CD8-positive, alpha-beta memory T cell (primary cell): ENCODE measurements at regions not wholly inside any gene's neighbourhood (a gene's known extent, or its start where the extent isn't known, plus 50 kb on each side); places are given as distances from the start of the nearest gene placed in this dataset.

Source experiments
- CTCF ChIA-PET: fragments of 350-600 bp; sonication (Branson Sonifier 250); formaldehyde crosslinking; loops from one replicate; lab custom pipeline; 2021; ENCODE audit warnings: antibody characterized with exemption; lab: Charles Lee
- POLR2A ChIA-PET: fragments of 350-600 bp; sonication (Branson Sonifier 250); formaldehyde crosslinking; loops from one replicate; lab custom pipeline; 2021; ENCODE audit warnings: antibody characterized with exemption; lab: Charles Lee
- DNase-seq, 5 donors: peaks; one replicate each; pipeline versions ENCODE4 v3.0.0 to v3.0.0-alpha.2; 2020 to 2022; ENCODE audit warnings: mixed read lengths in 1 of 5
- H3K27ac ChIP-seq: one replicate; pipeline ENCODE4 v1.7.0; 2013; ENCODE audit warnings: low read depth, mild to moderate bottlenecking, low read length, moderate library complexity
- H3K27me3 ChIP-seq: 2 replicates; pipeline ENCODE4 v1.7.0; 2013; ENCODE audit warnings: low read length, mild to moderate bottlenecking; ENCODE audit not compliant: insufficient read depth, poor library complexity, severe bottlenecking
- H3K36me3 ChIP-seq: 2 replicates; pipeline ENCODE4 v1.7.0; 2013; ENCODE audit warnings: mild to moderate bottlenecking, low read length, moderate library complexity; ENCODE audit not compliant: insufficient read depth
- H3K4me1 ChIP-seq: 2 replicates; pipeline ENCODE4 v1.7.0; 2013; ENCODE audit warnings: mild to moderate bottlenecking, low read length, moderate library complexity; ENCODE audit not compliant: insufficient read depth
- H3K4me3 ChIP-seq: 2 replicates; pipeline ENCODE4 v1.7.0; 2013; ENCODE audit warnings: mild to moderate bottlenecking, low read length
- H3K9me3 ChIP-seq: 2 replicates; pipeline ENCODE4 v1.7.0; 2013; ENCODE audit warnings: mild to moderate bottlenecking, low read length
- H3K27ac Mint-ChIP-seq, 8 donors: one replicate each; pipeline ENCODE4 v1.8.0; 2020 to 2021; ENCODE audit warnings: mixed read lengths in 8 of 8, mild to moderate bottlenecking in 6 of 8, inconsistent platforms in 3 of 8, moderate library complexity in 3 of 8
- H3K27me3 Mint-ChIP-seq, 2 donors: one replicate each; pipeline ENCODE4 v1.8.0; 2020 to 2021; ENCODE audit warnings: mixed read lengths in 2 of 2, mild to moderate bottlenecking in 1 of 2, moderate library complexity in 1 of 2
- H3K36me3 Mint-ChIP-seq, 3 donors: one replicate each; pipeline ENCODE4 v1.8.0; 2020 to 2021; ENCODE audit warnings: mixed read lengths in 3 of 3, inconsistent platforms in 1 of 3, mild to moderate bottlenecking in 1 of 3
- H3K4me1 Mint-ChIP-seq, 3 donors: one replicate each; pipeline ENCODE4 v1.8.0; 2020 to 2021; ENCODE audit warnings: mixed read lengths in 3 of 3, inconsistent platforms in 1 of 3, mild to moderate bottlenecking in 1 of 3
- H3K4me3 Mint-ChIP-seq, 7 donors: one replicate each; pipeline ENCODE4 v1.8.0; 2020 to 2021; ENCODE audit warnings: mixed read lengths in 7 of 7, mild to moderate bottlenecking in 6 of 7, moderate library complexity in 4 of 7, inconsistent platforms in 2 of 7
- H3K9me3 Mint-ChIP-seq, 5 donors: one replicate each; pipeline ENCODE4 v1.8.0; 2020 to 2022; ENCODE audit warnings: mixed read lengths in 5 of 5, mild to moderate bottlenecking in 3 of 5, moderate library complexity in 2 of 5, inconsistent platforms in 1 of 5

DNA sequence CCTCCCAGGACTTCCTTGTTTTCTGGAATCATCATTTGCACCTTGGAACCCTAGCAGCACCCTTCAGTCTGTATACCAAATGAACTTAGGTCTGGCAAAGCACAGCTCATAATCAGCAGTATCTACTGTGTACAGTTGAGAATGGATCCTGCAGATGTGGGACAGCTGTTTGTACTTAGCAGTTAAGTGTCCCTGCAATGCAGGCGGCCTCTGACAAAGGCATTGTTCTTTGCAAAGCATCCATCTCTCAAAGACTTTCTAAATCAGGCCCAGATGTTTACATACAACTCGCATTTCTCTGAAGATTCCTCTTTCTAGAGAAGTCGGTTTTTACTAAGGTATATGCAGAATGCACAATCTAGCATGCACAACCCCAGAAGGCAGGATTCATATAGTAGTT lies 170.5 kb upstream of the RBM19 start:
- Histone ChIP-seq H3K9me3 (no peaks in the 10 kb centered on the region), H3K4me1 (no peaks in the 10 kb centered on the region), H3K27ac (no peak overlapping the region), H3K27me3 (no peaks in the 10 kb centered on the region), H3K4me3 (no peak overlapping the region), H3K36me3 (no peaks in the 10 kb centered on the region)
- Mint-ChIP-seq H3K36me3 (no peaks in the 10 kb centered on the region), H3K27ac (no peak overlapping the region), H3K4me1 (no peaks in the 10 kb centered on the region), H3K9me3 (no peaks in the 10 kb centered on the region), H3K4me3 (no peak overlapping the region), H3K27me3 (peaks cover 5 to 9% of the 10 kb centered on the region in 2 donors)
- ChIA-PET CTCF (no interaction called here), POLR2A (no interaction called here)
- DNase-seq = no peak

GRCh38 chr12:114134922-114135321 lies 168.8 kb upstream of the RBM19 start:
- H3K4me1 Mint-ChIP-seq = no peaks in the 10 kb centered on the region
- no peaks in the 10 kb centered on the region for H3K27me3 ChIP-seq
- no peaks in the 10 kb centered on the region for H3K36me3 ChIP-seq
- H3K4me1 ChIP-seq = no peaks in the 10 kb centered on the region
- no peak overlapping the region for H3K27ac Mint-ChIP-seq
- H3K9me3 Mint-ChIP-seq = no peaks in the 10 kb centered on the region
- no peak overlapping the region for H3K27ac ChIP-seq
- H3K4me3 ChIP-seq = no peak overlapping the region
- ChIA-PET POLR2A (no interaction called here), CTCF (no interaction called here)
- H3K36me3 Mint-ChIP-seq = no peaks in the 10 kb centered on the region
- no peaks in the 10 kb centered on the region for H3K9me3 ChIP-seq
- DNase-seq = no peak
- peaks cover 5 to 6% of the 10 kb centered on the region in 2 donors for H3K27me3 Mint-ChIP-seq
- H3K4me3 Mint-ChIP-seq = no peak overlapping the region

GRCh38 chr12:114131824-114132223 lies 165.7 kb upstream of the RBM19 start:
- Histone ChIP-seq H3K4me3 (no peak overlapping the region), H3K27ac (no peak overlapping the region), H3K4me1 (no peaks in the 10 kb centered on the region), H3K9me3 (no peaks in the 10 kb centered on the region), H3K27me3 (no peaks in the 10 kb centered on the region), H3K36me3 (no peaks in the 10 kb centered on the region)
- H3K4me3 Mint-ChIP-seq = no peak overlapping the region
- no peak overlapping the region for H3K27ac Mint-ChIP-seq
- ChIA-PET CTCF (interaction anchor here (0.6 kb wide), 1 partner anchor 1092 kb away, joined by 3 read pairs; no protein-coding TSS in a partner anchor), POLR2A (no interaction called here)
- H3K4me1 Mint-ChIP-seq = no peaks in the 10 kb centered on the region
- H3K36me3 Mint-ChIP-seq = no peaks in the 10 kb centered on the region
- DNase-seq = no peak
- H3K9me3 Mint-ChIP-seq = no peaks in the 10 kb centered on the region
- H3K27me3 Mint-ChIP-seq = peaks cover 5 to 8% of the 10 kb centered on the region in 2 donors

DNA sequence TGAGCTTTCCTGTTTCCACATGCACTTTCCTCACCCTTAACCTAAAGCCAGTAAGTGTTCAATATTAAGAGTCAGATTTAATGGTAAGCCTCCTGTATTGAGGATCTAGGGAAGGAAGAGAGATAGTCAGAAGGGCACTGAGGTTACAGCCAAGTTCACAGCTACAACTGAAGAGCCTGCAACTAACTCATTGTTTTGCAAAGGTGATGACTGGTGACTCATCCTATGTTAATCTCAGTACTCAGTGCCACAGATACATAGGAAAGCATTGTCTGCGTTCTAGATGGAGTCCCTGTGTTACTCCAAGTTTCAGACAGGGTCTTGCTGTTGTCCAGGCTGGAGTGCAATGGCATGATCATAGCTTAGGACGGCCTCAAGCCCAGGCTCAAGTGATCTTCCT lies 157.0 kb upstream of the RBM19 start:
- ChIA-PET POLR2A (no interaction called here), CTCF (interaction anchor here (0.9 kb wide), 1 partner anchor 24 kb away, joined by 3 read pairs; no protein-coding TSS in a partner anchor)

DNA sequence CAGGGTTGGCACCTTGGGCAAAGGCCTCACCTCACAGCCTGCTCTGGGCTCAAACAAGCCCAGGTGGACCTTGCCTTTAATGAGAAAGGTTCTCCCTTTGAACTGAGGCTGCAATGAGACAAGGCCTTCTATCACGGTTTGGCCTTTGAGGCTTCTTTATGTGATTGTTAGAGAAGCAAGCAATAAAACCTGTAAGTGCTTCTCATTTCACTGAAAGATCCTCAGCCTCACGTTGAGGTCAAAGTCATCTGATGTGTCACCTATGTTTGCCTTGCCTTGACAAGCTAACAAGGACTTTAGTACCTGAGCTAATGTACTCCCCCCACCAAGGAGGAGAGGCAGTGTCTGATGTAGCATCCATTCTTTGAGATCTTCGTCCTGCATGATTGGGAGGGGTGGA lies 155.9 kb upstream of the RBM19 start:
- no peaks in the 10 kb centered on the region for H3K4me1 ChIP-seq
- CTCF ChIA-PET = no interaction called here
- H3K27ac Mint-ChIP-seq = no peak overlapping the region

More for the DNA sequence above, 157.0 kb upstream of the RBM19 start:
- Mint-ChIP-seq H3K27ac (no peak overlapping the region), H3K36me3 (no peaks in the 10 kb centered on the region), H3K4me1 (no peaks in the 10 kb centered on the region), H3K27me3 (peaks cover 0 to 7% of the 10 kb centered on the region in 2 donors), H3K9me3 (no peaks in the 10 kb centered on the region), H3K4me3 (no peak overlapping the region)
- Histone ChIP-seq H3K36me3 (no peaks in the 10 kb centered on the region), H3K4me1 (no peaks in the 10 kb centered on the region), H3K27me3 (no peaks in the 10 kb centered on the region), H3K9me3 (no peaks in the 10 kb centered on the region), H3K4me3 (no peak overlapping the region), H3K27ac (no peak overlapping the region)
- DNase-seq = no peak

DNA sequence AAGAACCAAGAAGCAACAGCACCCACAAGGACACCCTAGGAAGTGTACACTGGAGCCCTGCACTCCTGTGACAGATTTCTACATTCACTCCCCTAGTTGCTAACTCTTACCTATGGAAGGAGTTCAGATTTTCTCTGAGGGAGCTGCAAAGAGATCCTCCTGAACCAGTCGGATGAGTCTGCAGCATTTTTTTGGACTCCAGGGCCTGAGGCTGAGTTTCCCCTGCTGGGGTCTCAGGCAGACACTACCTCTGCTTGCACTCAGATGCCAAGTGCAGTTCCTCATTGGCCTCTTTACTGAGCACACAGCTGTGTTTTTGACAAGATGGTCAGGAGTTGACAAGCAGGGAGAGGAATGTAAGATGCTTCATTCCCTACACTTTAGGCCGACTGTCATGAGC lies 153.2 kb upstream of the RBM19 start:
- CTCF ChIA-PET = no interaction called here
- no peak overlapping the region for H3K27ac Mint-ChIP-seq

More for the DNA sequence above, 155.9 kb upstream of the RBM19 start:
- DNase-seq = no peak
- no peaks in the 10 kb centered on the region for H3K36me3 Mint-ChIP-seq
- peaks cover 0 to 7% of the 10 kb centered on the region in 2 donors for H3K27me3 Mint-ChIP-seq
- no peaks in the 10 kb centered on the region for H3K36me3 ChIP-seq
- no peaks in the 10 kb centered on the region for H3K27me3 ChIP-seq
- no peak overlapping the region for H3K27ac ChIP-seq
- no peaks in the 10 kb centered on the region for H3K9me3 ChIP-seq
- POLR2A ChIA-PET = no interaction called here
- H3K4me1 Mint-ChIP-seq = no peaks in the 10 kb centered on the region
- H3K9me3 Mint-ChIP-seq = no peaks in the 10 kb centered on the region
- no peak overlapping the region for H3K4me3 ChIP-seq
- H3K4me3 Mint-ChIP-seq = no peak overlapping the region

DNA sequence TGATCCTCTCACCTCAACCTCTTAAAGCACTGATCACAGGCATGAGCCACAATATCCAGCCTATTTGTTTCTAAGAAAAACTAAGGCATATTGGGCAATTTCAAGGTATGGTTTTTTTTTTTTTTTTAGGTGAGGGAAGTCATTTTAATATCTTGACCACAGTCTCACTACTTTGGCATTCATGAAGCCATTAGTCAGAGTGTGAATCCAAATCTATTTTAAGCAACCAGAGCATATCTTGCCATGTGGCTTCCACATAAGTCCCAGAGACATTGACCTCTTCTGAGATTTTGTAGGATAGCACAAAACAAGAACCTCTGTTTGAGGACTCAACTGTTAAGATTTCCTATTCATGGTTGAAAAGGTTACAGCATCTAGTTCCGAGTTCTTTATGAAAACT lies 130.3 kb upstream of the RBM19 start:
- Histone ChIP-seq H3K4me1 (no peaks in the 10 kb centered on the region), H3K27ac (no peak overlapping the region), H3K4me3 (no peak overlapping the region), H3K36me3 (no peaks in the 10 kb centered on the region), H3K27me3 (no peaks in the 10 kb centered on the region), H3K9me3 (no peaks in the 10 kb centered on the region)
- DNase-seq = no peak
- peaks cover 0 to 15% of the 10 kb centered on the region in 2 donors for H3K27me3 Mint-ChIP-seq
- H3K4me1 Mint-ChIP-seq = no peaks in the 10 kb centered on the region
- no peak overlapping the region for H3K4me3 Mint-ChIP-seq
- peaks cover 0 to 2% (median 0%) of the 10 kb centered on the region in 5 donors for H3K9me3 Mint-ChIP-seq
- ChIA-PET POLR2A (no interaction called here), CTCF (no interaction called here)
- no peaks in the 10 kb centered on the region for H3K36me3 Mint-ChIP-seq
- no peak overlapping the region for H3K27ac Mint-ChIP-seq

More for the DNA sequence above, 153.2 kb upstream of the RBM19 start:
- Histone ChIP-seq H3K36me3 (no peaks in the 10 kb centered on the region), H3K4me3 (no peak overlapping the region), H3K9me3 (no peaks in the 10 kb centered on the region), H3K4me1 (no peaks in the 10 kb centered on the region), H3K27me3 (no peaks in the 10 kb centered on the region), H3K27ac (no peak overlapping the region)
- Mint-ChIP-seq H3K27me3 (peaks cover 0 to 3% of the 10 kb centered on the region in 2 donors), H3K4me1 (no peaks in the 10 kb centered on the region), H3K4me3 (no peak overlapping the region), H3K9me3 (peaks cover 0 to 5% (median 4%) of the 10 kb centered on the region in 5 donors), H3K36me3 (no peaks in the 10 kb centered on the region)
- no peak for DNase-seq
- POLR2A ChIA-PET = no interaction called here

GRCh38 chr12:114093520-114093919 lies 127.4 kb upstream of the RBM19 start:
- Histone ChIP-seq H3K27ac (no peak overlapping the region), H3K36me3 (no peaks in the 10 kb centered on the region), H3K4me3 (no peak overlapping the region), H3K9me3 (no peaks in the 10 kb centered on the region), H3K4me1 (no peaks in the 10 kb centered on the region), H3K27me3 (no peaks in the 10 kb centered on the region)
- no peak overlapping the region for H3K27ac Mint-ChIP-seq
- no peaks in the 10 kb centered on the region for H3K4me1 Mint-ChIP-seq
- H3K9me3 Mint-ChIP-seq = peaks cover 0 to 2% (median 0%) of the 10 kb centered on the region in 5 donors
- H3K36me3 Mint-ChIP-seq = no peaks in the 10 kb centered on the region
- POLR2A ChIA-PET = no interaction called here
- no peak for DNase-seq
- H3K4me3 Mint-ChIP-seq = no peak overlapping the region
- H3K27me3 Mint-ChIP-seq = peaks cover 0 to 11% of the 10 kb centered on the region in 2 donors
- CTCF ChIA-PET = no interaction called here

DNA sequence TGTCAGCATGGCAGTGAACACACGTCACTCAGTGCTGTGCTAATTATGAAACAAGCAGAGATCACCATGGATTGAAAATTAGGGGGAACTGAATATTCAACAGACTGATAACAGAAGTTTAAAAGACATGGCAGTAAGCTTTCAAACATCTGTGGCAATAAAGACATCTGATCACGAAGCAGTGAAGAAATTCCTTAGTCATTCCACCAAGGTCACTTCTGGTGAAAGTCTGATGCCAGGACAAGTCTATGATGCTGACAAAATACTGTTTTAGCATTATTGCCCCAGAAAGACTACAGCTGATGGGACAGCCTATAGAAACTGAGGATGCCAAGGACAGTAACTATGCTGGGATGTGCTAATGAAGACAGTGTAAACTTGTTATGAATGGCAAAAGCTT lies 126.9 kb upstream of the RBM19 start:
- no peaks in the 10 kb centered on the region for H3K9me3 ChIP-seq
- H3K27me3 ChIP-seq = no peaks in the 10 kb centered on the region
- CTCF ChIA-PET = no interaction called here
- Mint-ChIP-seq H3K36me3 (no peaks in the 10 kb centered on the region), H3K4me1 (no peaks in the 10 kb centered on the region), H3K27me3 (peaks cover 0 to 6% of the 10 kb centered on the region in 2 donors), H3K27ac (no peak overlapping the region), H3K9me3 (peaks cover 0 to 2% (median 2%) of the 10 kb centered on the region in 5 donors), H3K4me3 (no peak overlapping the region)
- POLR2A ChIA-PET = no interaction called here
- no peak overlapping the region for H3K27ac ChIP-seq
- DNase-seq = no peak
- no peaks in the 10 kb centered on the region for H3K4me1 ChIP-seq
- H3K4me3 ChIP-seq = no peak overlapping the region
- H3K36me3 ChIP-seq = no peaks in the 10 kb centered on the region
